ENCODE measurements at regions not wholly inside any gene's neighbourhood (a gene's known extent, or its start where the extent isn't known, plus 50 kb on each side); places are given as distances from the start of the nearest gene placed in this dataset.

DNA sequence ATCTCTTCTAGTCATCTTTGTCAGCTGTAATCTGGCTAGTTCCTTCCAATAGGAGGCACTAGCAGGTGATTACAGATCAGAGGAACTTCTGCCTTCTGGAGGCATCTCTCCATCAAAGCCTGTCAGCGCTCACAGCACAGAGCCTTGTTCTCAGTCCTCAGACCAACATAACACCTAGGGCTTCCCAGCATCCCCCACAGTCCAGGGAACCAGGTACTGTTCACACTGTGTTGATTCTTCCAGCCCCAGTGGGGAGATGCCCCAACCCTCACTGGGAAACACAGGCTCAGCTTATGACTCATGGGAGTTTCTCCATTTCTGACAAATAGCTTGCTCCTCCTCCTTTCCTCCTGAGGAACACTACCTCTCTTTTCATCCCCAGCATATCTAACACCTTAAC is 601.7 kb downstream of the CBLN2 start:
- H3K4me3 ChIP-seq (ENCODE audit: control insufficient read depth in 1 of 7, extremely low read depth in 1 of 7, insufficient read depth in 4 of 7, low read depth in 2 of 7, low read length in 6 of 7), result no peak overlapping the region
- DNase-seq, result no peak
- POLR2A ChIA-PET, result no interaction called here
- H3K36me3 ChIP-seq (ENCODE audit: control insufficient read depth in 4 of 4, insufficient read depth in 4 of 4, low read length in 3 of 4), result no peaks in the 10 kb centered on the region
- H3K4me1 ChIP-seq (ENCODE audit: control extremely low read depth in 1 of 4, control insufficient read depth in 4 of 4, insufficient read depth in 4 of 4, low read length in 3 of 4), result no peaks in the 10 kb centered on the region
- 100% methylated on average over 1 of the region's 1 CpG for WGBS (ENCODE audit: insufficient coverage)
- no peaks in the 10 kb centered on the region for H3K27me3 ChIP-seq (replicated peaks in 2 of 5; ENCODE audit: control insufficient read depth in 4 of 5, insufficient read depth in 5 of 5, low read length in 4 of 5)
- H3K9me3 ChIP-seq (ENCODE audit: control extremely low read depth in 1 of 5, control insufficient read depth in 4 of 5, insufficient read depth in 2 of 5, low read depth in 1 of 5, low read length in 4 of 5), result no peaks in the 10 kb centered on the region
- CTCF ChIA-PET, result no interaction called here
- H3K27ac ChIP-seq (ENCODE audit: insufficient read depth in 1 of 2, low read depth in 1 of 2, low read length in 2 of 2, poor library complexity in 1 of 2, severe bottlenecking in 2 of 2), result no peak overlapping the region

DNA sequence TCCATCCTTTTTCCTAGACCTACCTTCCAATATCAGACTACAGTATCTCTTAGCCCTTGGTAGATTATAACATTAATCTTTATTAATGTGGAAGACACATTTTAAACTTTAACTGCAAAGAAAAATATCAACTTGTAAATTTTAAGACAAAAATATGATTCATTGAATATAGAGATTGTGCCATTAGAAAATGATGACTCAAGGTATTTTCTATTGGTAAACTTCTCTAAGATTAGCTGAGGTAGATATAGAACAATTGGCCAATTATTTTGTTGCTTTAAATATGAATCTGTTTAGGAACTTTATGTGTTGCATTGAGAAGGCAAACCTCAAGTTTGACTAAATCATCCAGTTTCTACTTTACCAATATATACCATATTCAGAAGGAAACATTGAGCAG is 604.7 kb downstream of the CBLN2 start:
- no peaks in the 10 kb centered on the region for H3K36me3 ChIP-seq (ENCODE audit: control insufficient read depth in 4 of 4, insufficient read depth in 4 of 4, low read length in 3 of 4)
- no peaks in the 10 kb centered on the region for H3K27me3 ChIP-seq (replicated peaks in 2 of 5; ENCODE audit: control insufficient read depth in 4 of 5, insufficient read depth in 5 of 5, low read length in 4 of 5)
- H3K4me3 ChIP-seq (ENCODE audit: control insufficient read depth in 1 of 7, extremely low read depth in 1 of 7, insufficient read depth in 4 of 7, low read depth in 2 of 7, low read length in 6 of 7), result no peak overlapping the region
- no peak overlapping the region for H3K27ac ChIP-seq (ENCODE audit: insufficient read depth in 1 of 2, low read depth in 1 of 2, low read length in 2 of 2, poor library complexity in 1 of 2, severe bottlenecking in 2 of 2)
- H3K9me3 ChIP-seq (ENCODE audit: control extremely low read depth in 1 of 5, control insufficient read depth in 4 of 5, insufficient read depth in 2 of 5, low read depth in 1 of 5, low read length in 4 of 5), result no peaks in the 10 kb centered on the region
- no peak for DNase-seq
- ChIA-PET CTCF (interaction anchor here (1.2 kb wide), 1 partner anchor 39 kb away, joined by 3 read pairs; no protein-coding TSS in a partner anchor), POLR2A (no interaction called here)
- no peaks in the 10 kb centered on the region for H3K4me1 ChIP-seq (ENCODE audit: control extremely low read depth in 1 of 4, control insufficient read depth in 4 of 4, insufficient read depth in 4 of 4, low read length in 3 of 4)

DNA sequence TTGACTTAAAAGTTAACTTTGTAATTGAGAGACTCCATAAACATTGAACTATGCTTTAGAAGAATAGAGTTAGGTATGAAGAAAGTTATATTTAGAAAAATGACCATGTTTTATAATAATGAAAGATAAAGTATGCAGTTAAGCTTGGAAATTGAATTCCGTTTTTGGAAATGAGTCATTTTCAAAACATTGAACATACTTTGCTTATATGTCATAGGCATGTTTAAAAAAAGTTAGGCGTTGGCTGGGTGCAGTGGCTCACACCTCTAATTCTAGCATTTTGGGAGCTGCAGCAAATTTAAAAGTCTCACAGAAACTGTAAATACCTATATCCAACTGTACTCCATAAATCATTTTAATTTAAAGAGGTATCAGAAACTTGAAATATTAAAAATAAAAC is 607.4 kb downstream of the CBLN2 start:
- no peak overlapping the region for H3K27ac ChIP-seq (ENCODE audit: insufficient read depth in 1 of 2, low read depth in 1 of 2, low read length in 2 of 2, poor library complexity in 1 of 2, severe bottlenecking in 2 of 2)
- no CpG with 5 or more reads among the region's 2 CpGs for WGBS (ENCODE audit: insufficient coverage)
- ChIA-PET POLR2A (no interaction called here), CTCF (no interaction called here)
- no peaks in the 10 kb centered on the region for H3K9me3 ChIP-seq (ENCODE audit: control extremely low read depth in 1 of 5, control insufficient read depth in 4 of 5, insufficient read depth in 2 of 5, low read depth in 1 of 5, low read length in 4 of 5)
- no peaks in the 10 kb centered on the region for H3K36me3 ChIP-seq (ENCODE audit: control insufficient read depth in 4 of 4, insufficient read depth in 4 of 4, low read length in 3 of 4)
- no peak overlapping the region for H3K4me3 ChIP-seq (ENCODE audit: control insufficient read depth in 1 of 7, extremely low read depth in 1 of 7, insufficient read depth in 4 of 7, low read depth in 2 of 7, low read length in 6 of 7)
- H3K27me3 ChIP-seq (replicated peaks in 2 of 5; ENCODE audit: control insufficient read depth in 4 of 5, insufficient read depth in 5 of 5, low read length in 4 of 5), result no peaks in the 10 kb centered on the region
- H3K4me1 ChIP-seq (ENCODE audit: control extremely low read depth in 1 of 4, control insufficient read depth in 4 of 4, insufficient read depth in 4 of 4, low read length in 3 of 4), result no peaks in the 10 kb centered on the region
- no peak for DNase-seq

DNA sequence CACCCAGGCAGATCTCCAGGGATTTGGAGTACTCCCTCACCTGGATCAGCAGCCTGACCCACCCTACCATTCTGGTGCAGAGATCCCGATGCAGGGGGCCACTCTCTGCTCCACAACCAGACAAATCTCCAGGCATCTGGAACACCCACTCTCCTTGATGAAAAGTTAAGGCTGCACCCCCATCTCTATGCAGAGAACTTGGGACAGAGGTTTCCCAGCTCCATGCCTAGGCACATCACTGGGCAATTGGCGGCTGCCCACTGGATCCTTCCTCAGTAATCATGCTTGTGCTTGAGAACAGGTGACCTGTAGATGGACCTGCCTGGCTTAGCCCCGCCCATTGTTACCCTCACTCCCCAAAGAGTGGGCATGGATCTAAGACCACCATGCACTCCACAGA is 624.9 kb downstream of the CBLN2 start:
- no peak overlapping the region for H3K4me3 ChIP-seq (ENCODE audit: control insufficient read depth in 1 of 7, extremely low read depth in 1 of 7, insufficient read depth in 4 of 7, low read depth in 2 of 7, low read length in 6 of 7)
- no peaks in the 10 kb centered on the region for H3K36me3 ChIP-seq (ENCODE audit: control insufficient read depth in 4 of 4, insufficient read depth in 4 of 4, low read length in 3 of 4)
- WGBS (ENCODE audit: insufficient coverage), result 93% methylated on average over 3 of the region's 3 CpGs
- ChIA-PET CTCF (no interaction called here), POLR2A (no interaction called here)
- H3K27ac ChIP-seq (ENCODE audit: insufficient read depth in 1 of 2, low read depth in 1 of 2, low read length in 2 of 2, poor library complexity in 1 of 2, severe bottlenecking in 2 of 2), result no peak overlapping the region
- H3K27me3 ChIP-seq (replicated peaks in 2 of 5; ENCODE audit: control insufficient read depth in 4 of 5, insufficient read depth in 5 of 5, low read length in 4 of 5), result no peaks in the 10 kb centered on the region
- DNase-seq, result no peak
- H3K4me1 ChIP-seq (ENCODE audit: control extremely low read depth in 1 of 4, control insufficient read depth in 4 of 4, insufficient read depth in 4 of 4, low read length in 3 of 4), result no peaks in the 10 kb centered on the region
- peaks cover 0 to 5% (median 2%) of the 10 kb centered on the region in 5 experiments for H3K9me3 ChIP-seq (ENCODE audit: control extremely low read depth in 1 of 5, control insufficient read depth in 4 of 5, insufficient read depth in 2 of 5, low read depth in 1 of 5, low read length in 4 of 5)

DNA sequence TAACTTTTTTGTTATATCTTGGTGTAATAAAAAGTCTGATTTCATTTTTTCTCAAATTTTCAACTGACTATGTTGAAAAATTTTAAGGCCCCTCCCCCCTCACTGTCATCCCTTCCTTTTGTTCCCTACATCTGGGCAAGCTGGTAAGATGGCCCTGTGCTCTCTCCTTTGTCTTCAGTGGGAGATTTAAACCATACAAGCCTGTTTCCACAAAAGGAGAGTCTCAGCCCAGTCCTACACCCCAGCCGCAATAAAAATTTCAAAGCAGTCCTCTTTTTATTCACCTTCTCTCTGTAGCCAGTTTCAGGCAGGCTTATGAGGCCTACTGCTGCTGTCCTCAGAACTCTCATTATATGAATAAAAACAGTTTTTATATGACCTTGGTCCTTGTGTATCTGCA is 630.5 kb downstream of the CBLN2 start:
- DNase-seq, result no peak
- ChIA-PET CTCF (no interaction called here), POLR2A (no interaction called here)
- no peaks in the 10 kb centered on the region for H3K27me3 ChIP-seq (replicated peaks in 2 of 5; ENCODE audit: control insufficient read depth in 4 of 5, insufficient read depth in 5 of 5, low read length in 4 of 5)
- no peaks in the 10 kb centered on the region for H3K36me3 ChIP-seq (ENCODE audit: control insufficient read depth in 4 of 4, insufficient read depth in 4 of 4, low read length in 3 of 4)
- no peak overlapping the region for H3K4me3 ChIP-seq (ENCODE audit: control insufficient read depth in 1 of 7, extremely low read depth in 1 of 7, insufficient read depth in 4 of 7, low read depth in 2 of 7, low read length in 6 of 7)
- H3K27ac ChIP-seq (ENCODE audit: insufficient read depth in 1 of 2, low read depth in 1 of 2, low read length in 2 of 2, poor library complexity in 1 of 2, severe bottlenecking in 2 of 2), result no peak overlapping the region
- WGBS (ENCODE audit: insufficient coverage), result 100% methylated on average over 1 of the region's 1 CpG
- no peaks in the 10 kb centered on the region for H3K9me3 ChIP-seq (ENCODE audit: control extremely low read depth in 1 of 5, control insufficient read depth in 4 of 5, insufficient read depth in 2 of 5, low read depth in 1 of 5, low read length in 4 of 5)
- H3K4me1 ChIP-seq (ENCODE audit: control extremely low read depth in 1 of 4, control insufficient read depth in 4 of 4, insufficient read depth in 4 of 4, low read length in 3 of 4), result no peaks in the 10 kb centered on the region

DNA sequence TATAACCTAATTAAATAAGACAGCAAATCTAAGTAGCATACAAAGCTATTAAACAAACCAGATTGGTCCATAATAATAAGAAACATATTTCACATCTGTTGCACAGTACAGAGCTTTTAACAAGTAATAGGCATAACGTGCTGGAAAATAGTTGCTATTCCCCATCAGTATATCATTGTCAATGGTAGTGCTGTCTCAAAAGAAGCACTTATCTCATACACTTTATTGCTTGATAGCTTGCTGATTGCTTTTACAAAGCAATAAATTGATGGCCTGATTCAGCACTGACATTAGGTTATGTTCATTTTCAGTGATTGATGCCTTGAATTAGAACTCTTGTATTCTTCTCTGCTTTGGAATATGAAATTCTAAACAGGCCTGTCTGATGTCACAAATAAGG is 641.7 kb downstream of the CBLN2 start:
- CTCF ChIA-PET, result no interaction called here
- POLR2A ChIA-PET, result no interaction called here
- DNase-seq, result no peak
- Histone ChIP-seq H3K27ac (ENCODE audit: insufficient read depth in 1 of 2, low read depth in 1 of 2, low read length in 2 of 2, poor library complexity in 1 of 2, severe bottlenecking in 2 of 2) (no peak overlapping the region), H3K36me3 (ENCODE audit: control insufficient read depth in 4 of 4, insufficient read depth in 4 of 4, low read length in 3 of 4) (no peaks in the 10 kb centered on the region), H3K4me1 (ENCODE audit: control extremely low read depth in 1 of 4, control insufficient read depth in 4 of 4, insufficient read depth in 4 of 4, low read length in 3 of 4) (peaks cover 0 to 9% (median 0%) of the 10 kb centered on the region in 4 experiments), H3K9me3 (ENCODE audit: control extremely low read depth in 1 of 5, control insufficient read depth in 4 of 5, insufficient read depth in 2 of 5, low read depth in 1 of 5, low read length in 4 of 5) (no peaks in the 10 kb centered on the region), H3K4me3 (ENCODE audit: control insufficient read depth in 1 of 7, extremely low read depth in 1 of 7, insufficient read depth in 4 of 7, low read depth in 2 of 7, low read length in 6 of 7) (no peak overlapping the region), H3K27me3 (replicated peaks in 2 of 5; ENCODE audit: control insufficient read depth in 4 of 5, insufficient read depth in 5 of 5, low read length in 4 of 5) (no peaks in the 10 kb centered on the region)
- WGBS (ENCODE audit: insufficient coverage), result no CpG with 5 or more reads among the region's 1 CpG

DNA sequence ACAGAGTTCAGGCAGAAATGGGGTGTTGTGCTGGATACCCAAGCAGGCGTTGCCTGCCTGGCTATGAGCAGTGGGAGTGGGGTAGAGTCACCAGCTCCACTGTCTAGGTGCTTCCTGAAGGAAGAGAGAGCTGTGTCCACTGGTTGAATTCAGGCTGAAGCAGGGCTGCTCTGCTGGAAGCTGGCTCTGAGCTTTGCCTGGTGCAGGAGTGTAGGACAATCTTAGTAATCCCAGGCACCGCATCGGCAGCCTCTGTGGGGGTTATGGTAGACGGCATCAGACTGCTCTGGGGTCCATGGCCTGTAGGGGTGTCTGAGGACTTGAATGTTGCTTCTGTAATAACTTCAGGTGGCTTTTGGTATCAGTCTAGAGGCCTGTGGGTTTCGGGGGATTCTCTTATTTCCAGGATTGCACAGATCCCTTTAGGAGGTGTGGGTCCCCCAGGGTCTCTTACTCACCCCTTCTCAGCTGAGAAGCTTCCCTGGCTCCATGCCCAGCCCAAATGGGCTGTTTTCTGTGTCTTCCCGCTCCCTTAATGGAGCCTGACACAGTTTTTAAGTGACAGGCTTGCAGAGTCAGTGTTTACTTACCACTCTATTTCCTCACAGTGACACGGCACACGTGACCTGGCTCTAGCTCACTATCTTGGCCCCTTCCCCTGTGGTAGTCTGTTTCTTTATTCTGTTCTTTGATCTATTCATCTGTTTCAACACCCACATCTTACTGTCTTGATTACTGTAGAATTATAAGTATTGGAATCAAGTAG is 644.3 kb downstream of the CBLN2 start:
- Histone ChIP-seq H3K4me3 (ENCODE audit: control insufficient read depth in 1 of 7, extremely low read depth in 1 of 7, insufficient read depth in 4 of 7, low read depth in 2 of 7, low read length in 6 of 7) (peak overlapping the region in 1 of 7 experiments; percentile 20), H3K27me3 (replicated peaks in 2 of 5; ENCODE audit: control insufficient read depth in 4 of 5, insufficient read depth in 5 of 5, low read length in 4 of 5) (no peaks in the 10 kb centered on the region), H3K4me1 (ENCODE audit: control extremely low read depth in 1 of 4, control insufficient read depth in 4 of 4, insufficient read depth in 4 of 4, low read length in 3 of 4) (peaks cover 0 to 9% (median 0%) of the 10 kb centered on the region in 4 experiments), H3K27ac (ENCODE audit: insufficient read depth in 1 of 2, low read depth in 1 of 2, low read length in 2 of 2, poor library complexity in 1 of 2, severe bottlenecking in 2 of 2) (no peak overlapping the region), H3K9me3 (ENCODE audit: control extremely low read depth in 1 of 5, control insufficient read depth in 4 of 5, insufficient read depth in 2 of 5, low read depth in 1 of 5, low read length in 4 of 5) (no peaks in the 10 kb centered on the region), H3K36me3 (ENCODE audit: control insufficient read depth in 4 of 4, insufficient read depth in 4 of 4, low read length in 3 of 4) (no peaks in the 10 kb centered on the region)
- POLR2A ChIA-PET, result no interaction called here
- 59% methylated on average over 8 of the region's 8 CpGs for WGBS (ENCODE audit: insufficient coverage)
- DNase-seq, result peak in 2 of 3 donors; percentile 23 to 47
- CTCF ChIA-PET, result interaction anchor here (0.5 kb wide), 1 partner anchor 27 kb away, joined by 3 read pairs; no protein-coding TSS in a partner anchor
